CD14-positive monocyte (primary cell): ENCODE measurements at regions not wholly inside any gene's neighbourhood (a gene's known extent, or its start where the extent isn't known, plus 50 kb on each side); places are given as distances from the start of the nearest gene placed in this dataset.

Source experiments
- DNase-seq, 3 donors: peaks; one replicate each; pipeline ENCODE4 v3.0.0-alpha.2; 2011 to 2022
- H2AFZ ChIP-seq: 2 replicates; pipeline ENCODE4 v1.6.0; 2012; ENCODE audit warnings: mild to moderate bottlenecking, low read depth, low read length, inconsistent platforms; ENCODE audit not compliant: insufficient read depth, poor library complexity, severe bottlenecking
- H3K27ac ChIP-seq, 2 donors: 1 replicate in 1 of 2; 2 replicates in 1 of 2; pipeline ENCODE4 v1.5.1; 2012 to 2013; ENCODE audit warnings: low read length in 2 of 2, control low read depth in 1 of 2, inconsistent platforms in 1 of 2, low read depth in 1 of 2, mild to moderate bottlenecking in 1 of 2
- H3K27me3 ChIP-seq, 2 donors: one replicate each; pipeline versions ENCODE4 v1.6.0 to v1.6.1; 2011 to 2013; ENCODE audit warnings: low read length in 2 of 2; ENCODE audit not compliant: control insufficient read depth in 2 of 2, insufficient read depth in 2 of 2
- H3K36me3 ChIP-seq, 2 donors: replicated peaks in 1 of 2; 1 replicate in 1 of 2; 2 replicates in 1 of 2; pipeline versions ENCODE4 v1.5.1 to v1.6.1; 2012 to 2013; ENCODE audit warnings: low read length in 2 of 2, control low read depth in 1 of 2, inconsistent platforms in 1 of 2, mild to moderate bottlenecking in 1 of 2; ENCODE audit not compliant: insufficient read depth in 2 of 2, control insufficient read depth in 1 of 2
- H3K4me1 ChIP-seq, 2 donors: 1 replicate in 1 of 2; 2 replicates in 1 of 2; pipeline versions ENCODE4 v1.5.1 to v1.6.1; 2012 to 2013; ENCODE audit warnings: low read length in 2 of 2, control low read depth in 1 of 2, inconsistent platforms in 1 of 2, mild to moderate bottlenecking in 1 of 2, moderate library complexity in 1 of 2; ENCODE audit not compliant: insufficient read depth in 2 of 2, control insufficient read depth in 1 of 2
- H3K4me2 ChIP-seq: replicated peaks from 2 replicates; pipeline ENCODE3; 2012; ENCODE audit warnings: low read length, moderate library complexity, mild to moderate bottlenecking; ENCODE audit not compliant: poor library complexity, severe bottlenecking; ENCODE audit errors: extremely low read depth
- H3K4me3 ChIP-seq, 3 experiments: fragments of 200-600 bp in 1 of 3; sonication (generic) in 1 of 3; replicated peaks in 1 of 3; 1 replicate in 2 of 3; 2 replicates in 1 of 3; pipeline ENCODE4 v1.5.1; 2011 to 2013; ENCODE audit warnings: low read length in 3 of 3, mild to moderate bottlenecking in 3 of 3, control low read depth in 2 of 3, low read depth in 2 of 3, inconsistent platforms in 1 of 3, moderate library complexity in 1 of 3
- H3K79me2 ChIP-seq: 2 replicates; pipeline ENCODE4 v1.6.0; 2012; ENCODE audit warnings: mild to moderate bottlenecking, control low read depth, inconsistent platforms, low read length, moderate library complexity; ENCODE audit not compliant: insufficient read depth
- H3K9ac ChIP-seq: 2 replicates; pipeline ENCODE4 v1.6.0; 2017; ENCODE audit warnings: low read length, mild to moderate bottlenecking; ENCODE audit not compliant: insufficient read depth, poor library complexity, severe bottlenecking
- H3K9me3 ChIP-seq, 2 donors: replicated peaks in 1 of 2; 1 replicate in 1 of 2; 2 replicates in 1 of 2; pipeline versions ENCODE4 v1.5.1 to v1.6.1; 2012 to 2013; ENCODE audit warnings: low read length in 2 of 2, control low read depth in 1 of 2; ENCODE audit not compliant: control insufficient read depth in 1 of 2, insufficient read depth in 1 of 2
- H4K20me1 ChIP-seq: 2 replicates; pipeline ENCODE4 v1.6.0; 2012; ENCODE audit warnings: mild to moderate bottlenecking, low read length, control low read depth, moderate library complexity; ENCODE audit not compliant: insufficient read depth
- H3K27ac Mint-ChIP-seq, 7 donors: one replicate each; pipeline ENCODE4 v1.8.0; 2020; ENCODE audit warnings: mild to moderate bottlenecking in 7 of 7, mixed read lengths in 7 of 7, moderate library complexity in 6 of 7, inconsistent platforms in 2 of 7
- H3K27me3 Mint-ChIP-seq, 3 donors: one replicate each; pipeline ENCODE4 v1.8.0; 2021 to 2022; ENCODE audit warnings: low read depth in 3 of 3, mild to moderate bottlenecking in 3 of 3, mixed read lengths in 3 of 3, moderate library complexity in 3 of 3, inconsistent platforms in 1 of 3
- H3K36me3 Mint-ChIP-seq, 2 donors: one replicate each; pipeline ENCODE4 v1.8.0; 2020; ENCODE audit warnings: mixed read lengths in 2 of 2, inconsistent platforms in 1 of 2, mild to moderate bottlenecking in 1 of 2
- H3K4me1 Mint-ChIP-seq: one replicate; pipeline ENCODE4 v1.8.0; 2020; ENCODE audit warnings: mild to moderate bottlenecking, mixed read lengths
- H3K4me3 Mint-ChIP-seq, 2 donors: one replicate each; pipeline ENCODE4 v1.8.0; 2020; ENCODE audit warnings: mild to moderate bottlenecking in 2 of 2, mixed read lengths in 2 of 2, moderate library complexity in 1 of 2
- H3K9me3 Mint-ChIP-seq, 7 donors: one replicate each; pipeline ENCODE4 v1.8.0; 2020 to 2022; ENCODE audit warnings: mixed read lengths in 7 of 7, mild to moderate bottlenecking in 6 of 7, moderate library complexity in 6 of 7, inconsistent platforms in 2 of 7
- WGBS: methylation state at CpG from one replicate; pipeline ENCODE4 v1.1.5; 2013; ENCODE audit warnings: missing lambda C conversion rate; ENCODE audit not compliant: insufficient coverage; 5-methylcytosine and 5-hydroxymethylcytosine counted together
- intact Hi-C, 2 donors: fragments of 100-400 bp; cut with micrococcal nuclease; formaldehyde crosslinking; loops; one replicate each; pipeline versions ENCODE4 v1.15.0 to v1.15.1; 2023
- TF ChIP-seq, protein P1 (sequence below): fragments of 200-600 bp; IDR thresholded peaks from one replicate; pipeline ENCODE4 v1.8.0; 2022; ENCODE audit warnings: antibody characterized with exemption, mild to moderate bottlenecking

DNA sequence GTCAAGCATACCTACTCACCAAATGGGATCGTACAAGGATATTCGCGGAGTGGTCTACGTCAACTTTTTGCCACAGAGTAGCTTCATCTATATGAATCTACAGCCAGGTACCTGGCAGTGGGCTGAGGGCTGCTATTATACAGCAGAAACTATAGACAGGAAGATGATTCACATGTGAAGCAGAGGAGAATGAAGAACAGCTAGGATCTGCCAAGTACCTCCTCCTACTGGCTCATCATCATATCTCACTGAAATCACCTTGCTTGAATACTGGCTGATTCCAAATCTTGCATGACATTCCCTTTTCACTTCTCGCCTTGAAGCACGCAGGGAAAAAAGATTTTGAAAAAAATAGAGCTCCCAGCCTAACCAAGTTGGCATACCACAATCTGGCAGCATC is 488.7 kb upstream of the NRSN1 start:
- Histone ChIP-seq H3K79me2 (no peaks in the 10 kb centered on the region), H4K20me1 (no peaks in the 10 kb centered on the region), H3K9me3 (peaks cover 0 to 6% of the 10 kb centered on the region in 2 donors), H3K27me3 (no peaks in the 10 kb centered on the region), H3K36me3 (no peaks in the 10 kb centered on the region), H3K4me2 (no peak overlapping the region), H3K27ac (no peak overlapping the region), H3K4me1 (no peaks in the 10 kb centered on the region), H2AFZ (no peak overlapping the region), H3K4me3 (no peak overlapping the region), H3K9ac (no peak overlapping the region)
- no peaks in the 10 kb centered on the region for H3K36me3 Mint-ChIP-seq
- TF ChIP-seq, protein P1, sequence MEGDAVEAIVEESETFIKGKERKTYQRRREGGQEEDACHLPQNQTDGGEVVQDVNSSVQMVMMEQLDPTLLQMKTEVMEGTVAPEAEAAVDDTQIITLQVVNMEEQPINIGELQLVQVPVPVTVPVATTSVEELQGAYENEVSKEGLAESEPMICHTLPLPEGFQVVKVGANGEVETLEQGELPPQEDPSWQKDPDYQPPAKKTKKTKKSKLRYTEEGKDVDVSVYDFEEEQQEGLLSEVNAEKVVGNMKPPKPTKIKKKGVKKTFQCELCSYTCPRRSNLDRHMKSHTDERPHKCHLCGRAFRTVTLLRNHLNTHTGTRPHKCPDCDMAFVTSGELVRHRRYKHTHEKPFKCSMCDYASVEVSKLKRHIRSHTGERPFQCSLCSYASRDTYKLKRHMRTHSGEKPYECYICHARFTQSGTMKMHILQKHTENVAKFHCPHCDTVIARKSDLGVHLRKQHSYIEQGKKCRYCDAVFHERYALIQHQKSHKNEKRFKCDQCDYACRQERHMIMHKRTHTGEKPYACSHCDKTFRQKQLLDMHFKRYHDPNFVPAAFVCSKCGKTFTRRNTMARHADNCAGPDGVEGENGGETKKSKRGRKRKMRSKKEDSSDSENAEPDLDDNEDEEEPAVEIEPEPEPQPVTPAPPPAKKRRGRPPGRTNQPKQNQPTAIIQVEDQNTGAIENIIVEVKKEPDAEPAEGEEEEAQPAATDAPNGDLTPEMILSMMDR: no peak
- H3K4me3 Mint-ChIP-seq: no peak overlapping the region
- H3K9me3 Mint-ChIP-seq: peaks cover 0 to 18% (median 4%) of the 10 kb centered on the region in 7 donors
- no peak overlapping the region for H3K27ac Mint-ChIP-seq
- intact Hi-C loops: no loop called here
- H3K27me3 Mint-ChIP-seq: peaks cover 0 to 2% (median 0%) of the 10 kb centered on the region in 3 donors
- 94% methylated on average over 2 of the region's 6 CpGs for WGBS
- H3K4me1 Mint-ChIP-seq: no peaks in the 10 kb centered on the region
- no peak for DNase-seq

DNA sequence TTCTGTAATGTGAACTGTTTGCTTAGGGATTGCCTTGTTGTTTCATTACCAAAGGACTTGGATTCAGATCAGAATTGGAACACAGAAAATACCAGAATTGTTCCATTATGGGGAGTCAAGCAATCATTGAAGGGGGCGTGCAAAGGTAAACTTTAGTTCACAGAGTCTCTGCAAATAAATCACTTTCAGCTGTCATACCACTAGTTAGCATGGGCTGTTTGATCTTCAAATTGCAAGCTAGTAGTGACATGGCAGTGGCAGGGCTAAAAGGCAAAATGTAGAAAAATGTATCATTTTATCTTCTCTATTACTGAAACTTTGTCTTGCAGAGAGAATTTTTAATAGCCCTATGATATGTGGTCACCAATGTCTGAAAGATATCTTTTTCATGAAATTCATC is 483.2 kb upstream of the NRSN1 start:
- intact Hi-C loops: no loop called here
- TF ChIP-seq, protein P1: no peak

More for the DNA sequence above, 483.2 kb upstream of the NRSN1 start:
- Histone ChIP-seq H3K27me3 (no peaks in the 10 kb centered on the region), H3K79me2 (no peaks in the 10 kb centered on the region), H3K27ac (no peak overlapping the region), H3K4me1 (no peaks in the 10 kb centered on the region), H3K4me2 (no peak overlapping the region), H2AFZ (no peak overlapping the region), H3K36me3 (no peaks in the 10 kb centered on the region), H4K20me1 (no peaks in the 10 kb centered on the region), H3K9ac (no peak overlapping the region), H3K9me3 (no peaks in the 10 kb centered on the region), H3K4me3 (no peak overlapping the region)
- no peak overlapping the region for H3K4me3 Mint-ChIP-seq
- no CpG with 5 or more reads among the region's 1 CpG for WGBS
- no peaks in the 10 kb centered on the region for H3K4me1 Mint-ChIP-seq
- peaks cover 0 to 10% (median 2%) of the 10 kb centered on the region in 7 donors for H3K9me3 Mint-ChIP-seq
- H3K27ac Mint-ChIP-seq: no peak overlapping the region
- peaks cover 0 to 2% (median 1%) of the 10 kb centered on the region in 3 donors for H3K27me3 Mint-ChIP-seq
- no peaks in the 10 kb centered on the region for H3K36me3 Mint-ChIP-seq
- no peak for DNase-seq
